GM12878 (cell line): ENCODE measurements at regions not wholly inside any gene's neighbourhood (a gene's known extent, or its start where the extent isn't known, plus 50 kb on each side); places are given as distances from the start of the nearest gene placed in this dataset.

Experiments
- ATF7 ChIP-seq: fragments of 450-650 bp; IDR thresholded peaks from 2 replicates; pipeline ENCODE4 v1.6.1; 2016; ENCODE audit warnings: low read depth, mild to moderate bottlenecking
- BCL11A ChIP-seq: IDR thresholded peaks from 2 replicates; pipeline ENCODE4 v1.6.1; 2011; ENCODE audit warnings: low read depth, low read length
- BHLHE40 ChIP-seq, 2 experiments: fragments of 450-650 bp in 1 of 2; IDR thresholded peaks; 2 replicates each; pipeline ENCODE4 v1.6.1; 2011 to 2017; ENCODE audit warnings: low read depth in 2 of 2, borderline replicate concordance in 1 of 2, improper control_type of control experiment in 1 of 2, low read length in 1 of 2, mild to moderate bottlenecking in 1 of 2
- CUX1 ChIP-seq: IDR thresholded peaks from 2 replicates; pipeline ENCODE4 v1.6.1; 2012; ENCODE audit warnings: improper control_type of control experiment, low read depth, low read length; ENCODE audit not compliant: insufficient replicate concordance
- DPF2 ChIP-seq: fragments of 450-650 bp; IDR thresholded peaks from 2 replicates; pipeline ENCODE4 v1.6.1; 2017; ENCODE audit warnings: mild to moderate bottlenecking
- EP300 ChIP-seq, 2 experiments: fragments of 150-350 bp in 1 of 2; IDR thresholded peaks; 2 replicates each; pipeline ENCODE4 v1.6.1; 2011 to 2012; ENCODE audit warnings: low read depth in 2 of 2, low read length in 2 of 2, borderline replicate concordance in 1 of 2, improper control_type of control experiment in 1 of 2, inconsistent platforms in 1 of 2; ENCODE audit not compliant: control insufficient read depth in 1 of 2
- FOXM1 ChIP-seq: IDR thresholded peaks from 2 replicates; pipeline ENCODE4 v1.6.1; 2012; ENCODE audit warnings: low read depth, mild to moderate bottlenecking, inconsistent platforms, low read length, moderate library complexity
- HDAC2 ChIP-seq: fragments of 200-600 bp; sonication (generic); IDR thresholded peaks from 2 replicates; pipeline ENCODE4 v1.6.1; 2017
- IKZF1 ChIP-seq: fragments of 450-650 bp; conservative IDR thresholded peaks from 2 replicates; pipeline ENCODE4 v1.6.1; 2017; ENCODE audit warnings: antibody characterized with exemption, mild to moderate bottlenecking
- IKZF2 ChIP-seq, 2 experiments: fragments of 450-650 bp; IDR thresholded peaks; 2 replicates each; pipeline ENCODE4 v1.6.1; 2017; ENCODE audit warnings: mild to moderate bottlenecking in 2 of 2, moderate library complexity in 2 of 2
- LARP7 ChIP-seq: fragments of 450-650 bp; IDR thresholded peaks from 2 replicates; pipeline ENCODE4 v1.6.1; 2017; ENCODE audit warnings: mild to moderate bottlenecking
- MXI1 ChIP-seq: fragments of 150-350 bp; IDR thresholded peaks from 2 replicates; pipeline ENCODE4 v1.6.1; 2011; ENCODE audit warnings: low read depth, mild to moderate bottlenecking, inconsistent platforms, low read length, improper control_type of control experiment
- NFIC ChIP-seq: IDR thresholded peaks from 2 replicates; pipeline ENCODE4 v1.6.1; 2012; ENCODE audit warnings: low read depth, mild to moderate bottlenecking, inconsistent platforms, low read length, moderate library complexity
- NR2C2 ChIP-seq: IDR thresholded peaks from 2 replicates; pipeline ENCODE4 v1.6.1; 2011; ENCODE audit warnings: borderline replicate concordance, low read depth; ENCODE audit not compliant: control insufficient read depth, insufficient read length
- NRF1 ChIP-seq: conservative IDR thresholded peaks from 2 replicates; pipeline ENCODE4 v1.6.1; 2011; ENCODE audit warnings: mild to moderate bottlenecking, low read depth, low read length, improper control_type of control experiment
- PAX8 ChIP-seq: fragments of 450-650 bp; IDR thresholded peaks from 2 replicates; pipeline ENCODE4 v1.6.1; 2017; ENCODE audit warnings: mild to moderate bottlenecking, moderate library complexity
- RAD51 ChIP-seq: fragments of 450-650 bp; IDR thresholded peaks from 2 replicates; pipeline ENCODE4 v1.6.1; 2016; ENCODE audit warnings: moderate library complexity, mild to moderate bottlenecking, inconsistent platforms
- RB1 ChIP-seq: fragments of 450-650 bp; formaldehyde crosslinking; IDR thresholded peaks from 2 replicates; pipeline ENCODE4 v1.6.1; 2017; ENCODE audit warnings: mild to moderate bottlenecking, borderline replicate concordance
- RBBP5 ChIP-seq: fragments of 200-600 bp; sonication (generic); conservative IDR thresholded peaks from 2 replicates; pipeline ENCODE4 v1.6.1; 2016
- TAF1 ChIP-seq: IDR thresholded peaks from 2 replicates; pipeline ENCODE4 v1.6.1; 2011; ENCODE audit warnings: mild to moderate bottlenecking, low read depth, low read length, borderline replicate concordance
- ZZZ3 ChIP-seq: IDR thresholded peaks from 2 replicates; pipeline ENCODE4 v1.6.1; 2011; ENCODE audit warnings: low read depth; ENCODE audit not compliant: control insufficient read depth, insufficient read length
- TF ChIP-seq, protein P1 (sequence below): fragments of 450-650 bp; IDR thresholded peaks from 2 replicates; pipeline ENCODE4 v1.6.1; 2017; ENCODE audit warnings: mild to moderate bottlenecking, moderate library complexity

DNA sequence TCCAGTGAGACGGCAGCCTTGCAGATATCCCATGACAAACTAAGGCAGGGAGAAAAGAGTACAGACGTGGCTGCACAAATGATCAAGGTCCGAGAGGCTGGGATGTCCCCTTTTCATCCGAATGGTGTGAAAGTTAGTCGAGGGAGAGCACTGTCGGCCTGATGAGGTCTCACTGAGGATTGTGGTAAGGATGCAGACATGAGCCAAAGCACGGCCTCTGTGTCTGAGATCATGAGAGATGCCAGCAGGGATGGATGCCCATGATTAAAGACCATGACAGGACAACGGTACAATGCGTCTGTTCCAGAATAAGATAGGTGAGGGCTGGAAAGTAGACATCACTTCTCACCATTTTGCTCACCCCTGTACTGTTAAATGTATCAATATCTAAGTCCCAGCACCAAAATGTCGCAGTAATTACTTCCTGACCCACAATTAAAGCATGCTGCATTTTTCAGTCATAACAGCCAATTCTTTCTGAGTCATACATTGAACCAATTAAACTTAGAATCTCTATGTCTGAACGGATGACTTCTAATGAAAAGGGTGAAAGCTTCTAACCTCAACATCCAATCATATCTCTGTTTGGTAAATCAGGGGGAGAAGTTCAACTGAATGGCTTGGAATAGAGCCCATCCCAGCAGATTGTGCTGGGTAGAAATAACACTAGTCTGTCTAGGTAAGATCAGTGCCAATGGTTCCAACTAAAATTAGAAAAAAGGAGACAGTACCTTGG is 249.6 kb upstream of the SOX5 start (continued):
- peak; percentile 86 for TF ChIP-seq BCL11A
- TF ChIP-seq FOXM1 = no peak
- TF ChIP-seq MXI1 = no peak
- no peak for TF ChIP-seq NR2C2
- 0 out of 2 replicates have a peak, but pooled peaks have one; percentile 27 for TF ChIP-seq ATF7
- no peak for TF ChIP-seq PAX8
- no peak for TF ChIP-seq NRF1
- TF ChIP-seq IKZF2 (IDR thresholded peaks at IDR 0.05) = peak in 1 of 2 experiments; percentile 37; a peak in 1 of 4 replicates
- peak; percentile 19 to 22; a peak in 1 of 4 replicates for TF ChIP-seq BHLHE40 (IDR thresholded peaks at IDR 0.05; ENCODE audit: borderline replicate concordance in 1 of 2, low read depth in 2 of 2, low read length in 1 of 2)
- TF ChIP-seq RB1 = no peak
- peak; percentile 25 to 49; a peak in 2 of 4 replicates for TF ChIP-seq EP300 (IDR thresholded peaks at IDR 0.05; ENCODE audit: borderline replicate concordance in 1 of 2, control insufficient read depth in 1 of 2, low read depth in 2 of 2, low read length in 2 of 2)
- TF ChIP-seq IKZF1 = peak; percentile 46; the same call in 1 of the 2 replicates
- TF ChIP-seq, protein P1, sequence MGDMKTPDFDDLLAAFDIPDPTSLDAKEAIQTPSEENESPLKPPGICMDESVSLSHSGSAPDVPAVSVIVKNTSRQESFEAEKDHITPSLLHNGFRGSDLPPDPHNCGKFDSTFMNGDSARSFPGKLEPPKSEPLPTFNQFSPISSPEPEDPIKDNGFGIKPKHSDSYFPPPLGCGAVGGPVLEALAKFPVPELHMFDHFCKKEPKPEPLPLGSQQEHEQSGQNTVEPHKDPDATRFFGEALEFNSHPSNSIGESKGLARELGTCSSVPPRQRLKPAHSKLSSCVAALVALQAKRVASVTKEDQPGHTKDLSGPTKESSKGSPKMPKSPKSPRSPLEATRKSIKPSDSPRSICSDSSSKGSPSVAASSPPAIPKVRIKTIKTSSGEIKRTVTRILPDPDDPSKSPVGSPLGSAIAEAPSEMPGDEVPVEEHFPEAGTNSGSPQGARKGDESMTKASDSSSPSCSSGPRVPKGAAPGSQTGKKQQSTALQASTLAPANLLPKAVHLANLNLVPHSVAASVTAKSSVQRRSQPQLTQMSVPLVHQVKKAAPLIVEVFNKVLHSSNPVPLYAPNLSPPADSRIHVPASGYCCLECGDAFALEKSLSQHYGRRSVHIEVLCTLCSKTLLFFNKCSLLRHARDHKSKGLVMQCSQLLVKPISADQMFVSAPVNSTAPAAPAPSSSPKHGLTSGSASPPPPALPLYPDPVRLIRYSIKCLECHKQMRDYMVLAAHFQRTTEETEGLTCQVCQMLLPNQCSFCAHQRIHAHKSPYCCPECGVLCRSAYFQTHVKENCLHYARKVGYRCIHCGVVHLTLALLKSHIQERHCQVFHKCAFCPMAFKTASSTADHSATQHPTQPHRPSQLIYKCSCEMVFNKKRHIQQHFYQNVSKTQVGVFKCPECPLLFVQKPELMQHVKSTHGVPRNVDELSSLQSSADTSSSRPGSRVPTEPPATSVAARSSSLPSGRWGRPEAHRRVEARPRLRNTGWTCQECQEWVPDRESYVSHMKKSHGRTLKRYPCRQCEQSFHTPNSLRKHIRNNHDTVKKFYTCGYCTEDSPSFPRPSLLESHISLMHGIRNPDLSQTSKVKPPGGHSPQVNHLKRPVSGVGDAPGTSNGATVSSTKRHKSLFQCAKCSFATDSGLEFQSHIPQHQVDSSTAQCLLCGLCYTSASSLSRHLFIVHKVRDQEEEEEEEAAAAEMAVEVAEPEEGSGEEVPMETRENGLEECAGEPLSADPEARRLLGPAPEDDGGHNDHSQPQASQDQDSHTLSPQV = no peak
- TF ChIP-seq NFIC = peak; percentile 33; the same call in 1 of the 2 replicates
- peak; percentile 81 for TF ChIP-seq DPF2
- no peak for TF ChIP-seq ZZZ3
- TF ChIP-seq HDAC2 = no peak
- no peak for TF ChIP-seq LARP7
- no peak for TF ChIP-seq RAD51
- TF ChIP-seq RBBP5 = no peak
- no peak for TF ChIP-seq TAF1
- TF ChIP-seq CUX1 = no peak
